OCI-LY3 (cell line): ENCODE measurements at regions not wholly inside any gene's neighbourhood (a gene's known extent, or its start where the extent isn't known, plus 50 kb on each side); places are given as distances from the start of the nearest gene placed in this dataset.

Experiments
- H2AFZ ChIP-seq: fragments of 200-600, 300-600 bp; shearing (Covaris generic); 2 replicates; pipeline ENCODE4 v1.6.0; 2014; ENCODE audit warnings: antibody characterized with exemption, low read depth, low read length
- H3K27ac ChIP-seq: fragments of 200-600, 300-600 bp; sonication (generic); 2 replicates; pipeline ENCODE4 v1.5.1; 2014; ENCODE audit warnings: mild to moderate bottlenecking, low read length, moderate library complexity, mixed read lengths
- H3K27me3 ChIP-seq: fragments of 200-600, 300-600 bp; sonication (generic); 2 replicates; pipeline ENCODE4 v1.6.1; 2014; ENCODE audit warnings: low read depth, low read length, mixed read lengths
- H3K36me3 ChIP-seq: fragments of 200-600, 300-600 bp; sonication (generic); replicated peaks from 2 replicates; pipeline ENCODE3; 2014; ENCODE audit warnings: low read depth, low read length, mixed read lengths
- H3K4me1 ChIP-seq: fragments of 300-600, 200-600 bp; sonication (generic); 2 replicates; pipeline ENCODE4 v1.6.1; 2014; ENCODE audit warnings: low read length, mixed read lengths
- H3K4me2 ChIP-seq: fragments of 200-600, 300-600 bp; sonication (generic); 2 replicates; pipeline ENCODE4 v1.6.1; 2014; ENCODE audit warnings: low read length, mixed read lengths
- H3K4me3 ChIP-seq: fragments of 300-600, 200-600 bp; sonication (generic); 2 replicates; pipeline ENCODE4 v1.5.1; 2014; ENCODE audit warnings: antibody characterized with exemption, mild to moderate bottlenecking, low read length, moderate library complexity
- H3K79me2 ChIP-seq: fragments of 300-600, 200-600 bp; shearing (Covaris generic); 2 replicates; pipeline ENCODE4 v1.6.1; 2014; ENCODE audit warnings: mild to moderate bottlenecking, low read length, mixed read lengths
- H3K9ac ChIP-seq: fragments of 300-600, 200-600 bp; shearing (Covaris generic); 2 replicates; pipeline ENCODE4 v1.6.0; 2014; ENCODE audit warnings: mild to moderate bottlenecking, low read length, moderate library complexity
- H3K9me3 ChIP-seq: fragments of 200-600, 300-600 bp; shearing (Covaris generic); 2 replicates; pipeline ENCODE4 v1.6.1; 2014; ENCODE audit warnings: low read length, mixed read lengths; ENCODE audit not compliant: insufficient read depth
- H4K20me1 ChIP-seq: fragments of 200-600, 300-600 bp; sonication (generic); 2 replicates; pipeline ENCODE4 v1.6.1; 2016; ENCODE audit warnings: low read length, mixed read lengths; ENCODE audit not compliant: insufficient read depth
- EZH2phosphoT487 ChIP-seq: fragments of 200-600 bp; shearing (Covaris generic); IDR thresholded peaks from 2 replicates; pipeline ENCODE4 v1.6.1; 2018; ENCODE audit warnings: antibody characterized with exemption, mixed run types, low read depth
- TF ChIP-seq, protein P1 (sequence below): fragments of 200-600, 300-600 bp; sonication (generic); IDR thresholded peaks from 2 replicates; pipeline ENCODE4 v1.5.1; 2014; ENCODE audit warnings: antibody characterized with exemption, low read length, low read depth

DNA sequence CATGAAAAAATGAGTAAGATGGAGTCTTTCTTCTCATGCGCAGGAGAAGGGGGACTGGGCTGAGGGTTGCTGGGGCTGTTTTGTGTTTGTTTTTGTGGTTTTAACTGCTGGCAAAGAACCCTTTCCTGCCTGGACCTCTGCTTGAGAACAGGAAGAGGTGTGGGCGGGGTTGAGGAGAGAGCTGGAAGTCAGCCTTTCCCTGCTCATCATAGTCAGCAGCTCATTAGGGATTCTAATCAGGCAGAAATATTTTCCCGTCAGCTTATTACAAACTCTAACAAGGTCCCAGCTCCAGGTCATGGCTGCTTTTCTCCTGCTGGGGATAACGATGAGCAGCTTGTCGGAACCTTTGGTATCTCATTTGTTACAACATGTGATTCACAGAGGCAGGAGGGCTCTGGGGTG lies 185.0 kb upstream of the NRXN3 start:
- Histone ChIP-seq H3K79me2 (no peaks in the 10 kb centered on the region), H3K36me3 (no peaks in the 10 kb centered on the region), H3K4me3 (no peak overlapping the region), H4K20me1 (no peaks in the 10 kb centered on the region), H3K4me2 (no peak overlapping the region), H3K27me3 (no peaks in the 10 kb centered on the region), H3K27ac (no peak overlapping the region), H3K4me1 (no peaks in the 10 kb centered on the region), H2AFZ (no peak overlapping the region), H3K9ac (no peak overlapping the region), H3K9me3 (no peaks in the 10 kb centered on the region)
- TF ChIP-seq, protein P1, sequence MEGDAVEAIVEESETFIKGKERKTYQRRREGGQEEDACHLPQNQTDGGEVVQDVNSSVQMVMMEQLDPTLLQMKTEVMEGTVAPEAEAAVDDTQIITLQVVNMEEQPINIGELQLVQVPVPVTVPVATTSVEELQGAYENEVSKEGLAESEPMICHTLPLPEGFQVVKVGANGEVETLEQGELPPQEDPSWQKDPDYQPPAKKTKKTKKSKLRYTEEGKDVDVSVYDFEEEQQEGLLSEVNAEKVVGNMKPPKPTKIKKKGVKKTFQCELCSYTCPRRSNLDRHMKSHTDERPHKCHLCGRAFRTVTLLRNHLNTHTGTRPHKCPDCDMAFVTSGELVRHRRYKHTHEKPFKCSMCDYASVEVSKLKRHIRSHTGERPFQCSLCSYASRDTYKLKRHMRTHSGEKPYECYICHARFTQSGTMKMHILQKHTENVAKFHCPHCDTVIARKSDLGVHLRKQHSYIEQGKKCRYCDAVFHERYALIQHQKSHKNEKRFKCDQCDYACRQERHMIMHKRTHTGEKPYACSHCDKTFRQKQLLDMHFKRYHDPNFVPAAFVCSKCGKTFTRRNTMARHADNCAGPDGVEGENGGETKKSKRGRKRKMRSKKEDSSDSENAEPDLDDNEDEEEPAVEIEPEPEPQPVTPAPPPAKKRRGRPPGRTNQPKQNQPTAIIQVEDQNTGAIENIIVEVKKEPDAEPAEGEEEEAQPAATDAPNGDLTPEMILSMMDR: no peak
- no peak for TF ChIP-seq EZH2phosphoT487

GRCh38 chr14:77986773-77987172 lies 183.4 kb upstream of the NRXN3 start:
- no peaks in the 10 kb centered on the region for H3K27me3 ChIP-seq
- H2AFZ ChIP-seq: no peak overlapping the region
- H3K9me3 ChIP-seq: no peaks in the 10 kb centered on the region
- no peaks in the 10 kb centered on the region for H3K4me1 ChIP-seq
- H4K20me1 ChIP-seq: no peaks in the 10 kb centered on the region
- H3K9ac ChIP-seq: no peak overlapping the region
- no peaks in the 10 kb centered on the region for H3K79me2 ChIP-seq
- no peak overlapping the region for H3K27ac ChIP-seq
- H3K4me3 ChIP-seq: no peak overlapping the region
- no peak overlapping the region for H3K4me2 ChIP-seq
- no peaks in the 10 kb centered on the region for H3K36me3 ChIP-seq
- no peak for TF ChIP-seq EZH2phosphoT487
- TF ChIP-seq, protein P1: no peak

GRCh38 chr14:77988096-77988870 lies 181.9 kb upstream of the NRXN3 start:
- H3K4me3 ChIP-seq: no peak overlapping the region
- H3K9me3 ChIP-seq: no peaks in the 10 kb centered on the region
- no peak overlapping the region for H3K9ac ChIP-seq
- no peaks in the 10 kb centered on the region for H3K36me3 ChIP-seq
- TF ChIP-seq, protein P1: no peak
- no peak for TF ChIP-seq EZH2phosphoT487
- H3K79me2 ChIP-seq: no peaks in the 10 kb centered on the region
- no peak overlapping the region for H3K27ac ChIP-seq
- no peaks in the 10 kb centered on the region for H4K20me1 ChIP-seq
- no peaks in the 10 kb centered on the region for H3K4me1 ChIP-seq
- no peak overlapping the region for H3K4me2 ChIP-seq
- H3K27me3 ChIP-seq: no peaks in the 10 kb centered on the region
- H2AFZ ChIP-seq: no peak overlapping the region

DNA sequence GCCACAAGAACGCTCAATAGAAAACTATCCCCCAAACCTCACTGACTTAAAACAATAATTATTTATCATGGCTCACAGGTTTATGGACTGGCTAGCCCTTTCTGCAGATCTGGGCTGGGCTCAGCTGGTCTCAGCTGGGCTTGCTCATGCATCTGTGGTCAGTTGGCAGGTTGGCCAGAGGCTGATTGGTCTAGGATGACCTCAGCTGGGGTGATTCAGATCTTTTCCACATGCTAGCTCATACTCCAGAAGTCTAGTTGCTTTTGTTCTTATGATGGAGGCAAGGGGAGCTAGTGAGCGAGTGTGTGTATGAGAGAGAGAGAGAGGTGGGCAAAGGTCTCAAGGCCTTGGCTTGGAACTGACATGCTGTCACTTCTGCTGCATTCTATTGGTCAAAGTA lies 181.2 kb upstream of the NRXN3 start:
- no peaks in the 10 kb centered on the region for H3K79me2 ChIP-seq
- H3K9me3 ChIP-seq: no peaks in the 10 kb centered on the region
- no peak overlapping the region for H2AFZ ChIP-seq
- H3K4me3 ChIP-seq: no peak overlapping the region
- H3K4me2 ChIP-seq: no peak overlapping the region
- no peak overlapping the region for H3K27ac ChIP-seq
- H3K27me3 ChIP-seq: no peaks in the 10 kb centered on the region
- H3K9ac ChIP-seq: no peak overlapping the region
- TF ChIP-seq, protein P1: no peak
- no peak for TF ChIP-seq EZH2phosphoT487
- H3K36me3 ChIP-seq: no peaks in the 10 kb centered on the region
- no peaks in the 10 kb centered on the region for H3K4me1 ChIP-seq
- no peaks in the 10 kb centered on the region for H4K20me1 ChIP-seq
